ENCODE measurements at regions not wholly inside any gene's neighbourhood (a gene's known extent, or its start where the extent isn't known, plus 50 kb on each side); places are given as distances from the start of the nearest gene placed in this dataset.
"Not testable (repeated sequence)": the region's sequence is repeated elsewhere in the genome, so short reads cannot be mapped to it uniquely, and the experiment has no call there.

GRCh38 chr2:90250350-90250749, 1558.9 kb downstream of the RPIA start:
- not testable (repeated sequence) for H3K27ac ChIP-seq (ENCODE audit: low read length); H3K4me3 ChIP-seq (ENCODE audit: low read length); DNase-seq; H3K9me3 ChIP-seq (ENCODE audit: control insufficient read depth, low read depth, low read length); H3K27me3 ChIP-seq (ENCODE audit: control insufficient read depth, insufficient read depth, low read length); H3K36me3 ChIP-seq (ENCODE audit: control insufficient read depth, insufficient read depth, low read length); H3K4me1 ChIP-seq (ENCODE audit: control insufficient read depth, insufficient read depth, low read length)
- WGBS (ENCODE audit: insufficient coverage, low lambda C conversion rate): no CpG with 5 or more reads among the region's 8 CpGs

DNA sequence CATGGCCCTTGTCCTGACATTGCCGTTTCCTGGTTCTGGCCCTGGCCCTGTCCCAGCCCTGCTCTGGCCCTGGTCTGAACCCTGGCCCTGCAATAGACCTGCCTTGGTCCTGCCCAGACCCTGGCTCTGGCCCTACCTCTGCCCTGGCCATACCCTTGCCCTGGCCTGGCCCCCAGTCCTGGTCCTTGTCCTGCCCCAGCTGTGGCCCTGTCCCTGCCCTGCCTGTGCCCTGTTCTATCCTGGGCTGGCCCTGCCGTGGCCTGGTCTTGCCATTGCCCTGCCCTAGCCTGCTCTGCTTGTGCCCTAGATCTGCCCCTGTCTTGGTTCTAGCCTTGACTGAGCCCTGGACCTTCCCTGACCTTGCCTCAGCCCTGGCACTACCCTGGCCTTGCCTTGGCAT, 1560.1 kb downstream of the RPIA start:
- not testable (repeated sequence) for H3K4me3 ChIP-seq (ENCODE audit: low read length); H3K36me3 ChIP-seq (ENCODE audit: control insufficient read depth, insufficient read depth, low read length); H3K27me3 ChIP-seq (ENCODE audit: control insufficient read depth, insufficient read depth, low read length); H3K4me1 ChIP-seq (ENCODE audit: control insufficient read depth, insufficient read depth, low read length); H3K9me3 ChIP-seq (ENCODE audit: control insufficient read depth, low read depth, low read length); DNase-seq; H3K27ac ChIP-seq (ENCODE audit: low read length)
- WGBS (ENCODE audit: insufficient coverage, low lambda C conversion rate): no CpG with 5 or more reads among the region's 2 CpGs

DNA sequence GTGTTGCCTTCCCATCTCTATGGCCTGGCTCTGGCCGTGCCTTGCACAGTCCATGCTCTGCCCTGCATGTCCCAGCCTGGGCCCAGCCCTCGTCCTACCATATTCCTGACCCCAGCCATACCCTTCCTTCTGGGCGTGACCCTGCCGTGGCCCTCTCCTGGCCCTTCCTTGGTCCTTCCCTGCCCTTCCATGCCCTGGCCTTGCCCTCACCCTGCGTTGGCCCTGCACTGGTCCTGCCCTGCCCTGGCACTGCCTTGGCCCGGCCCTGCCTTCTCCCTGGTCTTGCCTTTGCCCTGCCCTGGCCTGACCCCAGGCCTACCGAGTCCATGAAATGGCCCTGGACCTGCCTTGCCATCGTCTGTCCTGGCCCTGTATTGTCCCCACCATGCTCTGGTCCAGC, 1561.8 kb downstream of the RPIA start:
- not testable (repeated sequence) for H3K27ac ChIP-seq (ENCODE audit: low read length); H3K27me3 ChIP-seq (ENCODE audit: control insufficient read depth, insufficient read depth, low read length); DNase-seq; H3K4me1 ChIP-seq (ENCODE audit: control insufficient read depth, insufficient read depth, low read length); H3K9me3 ChIP-seq (ENCODE audit: control insufficient read depth, low read depth, low read length); H3K36me3 ChIP-seq (ENCODE audit: control insufficient read depth, insufficient read depth, low read length); H3K4me3 ChIP-seq (ENCODE audit: low read length)
- WGBS (ENCODE audit: insufficient coverage, low lambda C conversion rate): no CpG with 5 or more reads among the region's 8 CpGs

DNA sequence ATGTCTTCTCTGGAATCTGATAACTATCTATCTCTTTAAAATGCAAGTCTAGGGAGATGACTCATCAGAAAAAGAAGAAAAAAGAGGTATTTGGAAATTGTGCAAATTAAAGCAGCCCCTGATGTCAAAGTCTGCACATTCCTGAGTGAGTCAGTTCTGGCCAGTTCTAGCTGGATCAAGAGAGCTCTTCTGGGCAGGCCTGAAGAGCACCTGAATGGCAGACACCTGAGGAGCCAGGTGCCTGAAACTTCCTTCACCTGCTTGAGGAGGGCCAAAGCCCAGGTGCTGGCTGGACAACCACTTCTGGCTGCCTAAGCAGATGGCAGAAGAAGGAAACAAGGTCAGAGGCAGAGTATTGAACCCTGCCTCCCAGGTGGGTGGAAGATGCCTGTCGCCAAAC, 1575.4 kb downstream of the RPIA start:
- not testable (repeated sequence) for H3K4me3 ChIP-seq (ENCODE audit: low read length); H3K9me3 ChIP-seq (ENCODE audit: control insufficient read depth, low read depth, low read length); H3K27me3 ChIP-seq (ENCODE audit: control insufficient read depth, insufficient read depth, low read length); H3K36me3 ChIP-seq (ENCODE audit: control insufficient read depth, insufficient read depth, low read length); H3K4me1 ChIP-seq (ENCODE audit: control insufficient read depth, insufficient read depth, low read length); DNase-seq; H3K27ac ChIP-seq (ENCODE audit: low read length)
- no CpG with 5 or more reads among the region's 1 CpG for WGBS (ENCODE audit: insufficient coverage, low lambda C conversion rate)

- H3K36me3 ChIP-seq (ENCODE audit: control insufficient read depth, insufficient read depth, low read length); DNase-seq; H3K27ac ChIP-seq (ENCODE audit: low read length); H3K27me3 ChIP-seq (ENCODE audit: control insufficient read depth, insufficient read depth, low read length); H3K4me3 ChIP-seq (ENCODE audit: low read length); H3K4me1 ChIP-seq (ENCODE audit: control insufficient read depth, insufficient read depth, low read length): not testable (repeated sequence)
- H3K9me3 ChIP-seq (ENCODE audit: control insufficient read depth, low read depth, low read length): peaks cover 35% of the 10 kb centered on the region
Measured at GRCh38 chr2:90287751-90288150, 1596.3 kb downstream of the RPIA start.

DNA sequence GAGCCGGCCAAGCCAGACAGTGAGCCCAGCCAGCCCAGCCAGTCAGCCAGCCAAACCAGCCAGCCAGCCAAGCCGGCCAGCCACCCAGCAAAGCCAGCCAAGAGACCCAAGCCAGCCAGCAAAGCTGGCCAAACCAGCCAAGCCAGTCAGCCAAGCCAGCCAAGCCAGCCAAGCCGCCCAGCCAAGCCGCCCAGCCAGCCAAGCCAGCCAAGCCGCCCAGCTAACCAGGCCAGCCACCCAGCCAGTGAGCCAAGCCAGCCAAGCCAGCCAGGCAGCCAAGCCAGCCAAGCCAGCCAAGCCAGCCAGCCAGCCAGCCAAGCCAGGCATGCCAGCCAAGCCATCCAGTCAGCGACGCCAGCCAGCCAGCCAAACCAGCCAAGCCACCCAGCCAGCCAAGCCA, 1596.9 kb downstream of the RPIA start:
- H3K9me3 ChIP-seq (ENCODE audit: control insufficient read depth, low read depth, low read length): peaks cover 41% of the 10 kb centered on the region
- H3K36me3 ChIP-seq (ENCODE audit: control insufficient read depth, insufficient read depth, low read length); H3K4me1 ChIP-seq (ENCODE audit: control insufficient read depth, insufficient read depth, low read length); H3K4me3 ChIP-seq (ENCODE audit: low read length); DNase-seq; H3K27me3 ChIP-seq (ENCODE audit: control insufficient read depth, insufficient read depth, low read length); H3K27ac ChIP-seq (ENCODE audit: low read length): not testable (repeated sequence)
- no CpG with 5 or more reads among the region's 7 CpGs for WGBS (ENCODE audit: insufficient coverage, low lambda C conversion rate)

DNA sequence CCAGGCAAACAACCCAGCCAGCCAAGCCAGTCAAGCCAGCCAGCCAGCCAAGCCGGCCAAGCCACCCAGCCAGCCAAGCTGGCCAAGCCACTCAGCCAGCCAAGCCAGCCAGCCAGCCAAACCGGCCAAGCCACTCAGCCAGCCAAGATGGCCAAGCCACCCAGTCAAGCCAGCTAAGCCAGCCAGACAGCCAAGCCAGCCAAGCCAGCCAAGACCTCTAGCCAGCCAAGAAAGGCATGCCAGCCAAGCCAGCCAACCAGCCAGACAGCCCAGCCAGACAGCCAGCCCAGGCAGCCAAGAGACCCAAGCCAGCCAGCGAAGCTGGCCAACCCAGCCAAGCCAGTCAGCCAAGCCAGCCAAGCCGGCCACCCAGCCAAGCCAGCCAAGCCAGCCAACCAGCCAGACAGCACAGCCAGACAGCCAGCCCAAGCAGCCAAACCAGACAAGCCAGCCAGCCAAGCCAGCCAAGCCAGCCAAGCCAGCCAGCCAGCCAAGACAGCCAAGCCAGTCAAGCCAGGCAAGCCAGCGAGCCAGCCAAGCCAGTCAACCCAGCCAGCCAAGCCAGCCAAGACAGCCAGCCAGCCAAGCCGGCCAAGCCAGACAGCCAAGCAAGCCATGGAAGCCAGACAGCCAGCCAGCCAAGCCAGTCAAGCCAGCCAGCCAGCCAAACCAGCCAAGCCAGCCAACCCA, 1598.0 kb downstream of the RPIA start:
- H3K36me3 ChIP-seq (ENCODE audit: control insufficient read depth, insufficient read depth, low read length); H3K4me1 ChIP-seq (ENCODE audit: control insufficient read depth, insufficient read depth, low read length); H3K27ac ChIP-seq (ENCODE audit: low read length); H3K27me3 ChIP-seq (ENCODE audit: control insufficient read depth, insufficient read depth, low read length); DNase-seq; H3K4me3 ChIP-seq (ENCODE audit: low read length): not testable (repeated sequence)
- no CpG with 5 or more reads among the region's 6 CpGs for WGBS (ENCODE audit: insufficient coverage, low lambda C conversion rate)
- peaks cover 42% of the 10 kb centered on the region for H3K9me3 ChIP-seq (ENCODE audit: control insufficient read depth, low read depth, low read length)

DNA sequence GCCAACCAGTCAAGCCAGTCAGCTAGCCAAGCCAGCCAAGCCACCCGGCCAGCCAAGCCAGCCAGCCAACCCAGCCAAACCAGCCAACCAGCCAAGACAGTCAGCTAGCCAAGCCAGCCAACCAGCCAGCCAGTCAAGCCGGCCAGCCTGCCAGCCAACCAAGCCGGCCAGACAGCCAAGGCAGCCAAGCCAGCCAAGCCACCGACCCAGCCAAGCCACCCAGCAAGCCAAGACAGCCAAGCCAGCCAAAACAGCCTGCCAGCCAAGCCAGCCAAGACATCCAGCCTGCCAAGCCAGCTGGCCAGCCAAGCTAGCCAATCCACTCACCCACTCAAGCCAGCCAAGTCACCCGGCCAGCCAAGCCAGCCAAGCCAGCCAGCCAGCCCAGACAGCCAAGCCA, 1599.2 kb downstream of the RPIA start:
- H3K27ac ChIP-seq (ENCODE audit: low read length); H3K36me3 ChIP-seq (ENCODE audit: control insufficient read depth, insufficient read depth, low read length); H3K4me1 ChIP-seq (ENCODE audit: control insufficient read depth, insufficient read depth, low read length); DNase-seq; H3K27me3 ChIP-seq (ENCODE audit: control insufficient read depth, insufficient read depth, low read length); H3K4me3 ChIP-seq (ENCODE audit: low read length): not testable (repeated sequence)
- WGBS (ENCODE audit: insufficient coverage, low lambda C conversion rate): no CpG with 5 or more reads among the region's 5 CpGs
- H3K9me3 ChIP-seq (ENCODE audit: control insufficient read depth, low read depth, low read length): peaks cover 45% of the 10 kb centered on the region

DNA sequence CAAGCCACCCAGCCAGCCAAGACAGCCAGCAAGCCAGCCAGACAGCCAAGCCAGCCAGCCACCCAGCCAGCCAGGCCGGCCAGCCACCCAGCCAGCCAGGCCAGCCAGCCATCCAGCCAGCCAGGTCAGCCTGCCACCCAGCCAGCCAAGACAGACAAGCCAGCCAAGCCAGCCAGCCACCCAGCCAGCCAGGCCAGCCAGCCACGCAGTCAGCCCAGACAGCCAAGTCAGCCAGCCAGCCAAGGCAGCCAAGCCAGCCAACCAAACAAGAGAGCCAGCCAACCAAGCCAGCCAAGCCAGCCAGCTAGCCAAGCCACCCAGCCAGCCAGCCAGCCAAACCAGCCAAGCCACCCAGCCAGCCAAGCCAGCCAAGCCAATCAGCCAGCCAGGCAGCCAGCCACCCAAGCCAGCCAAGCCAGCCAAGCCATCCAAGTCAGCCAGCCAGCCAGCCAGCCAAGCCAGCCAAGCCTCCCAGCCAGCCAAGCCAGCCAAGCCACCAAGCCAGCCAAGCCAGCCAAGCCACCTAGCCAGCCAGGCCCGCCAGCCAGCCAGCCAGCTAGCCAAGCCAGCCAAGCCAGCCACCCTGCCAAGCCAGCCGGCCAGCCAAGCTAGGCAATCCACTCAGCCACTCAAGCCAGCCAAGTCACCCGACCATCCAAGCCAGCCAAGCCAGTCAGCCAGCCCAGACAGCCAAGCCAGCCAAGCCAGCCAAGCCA, 1599.9 kb downstream of the RPIA start:
- WGBS (ENCODE audit: insufficient coverage, low lambda C conversion rate): no CpG with 5 or more reads among the region's 5 CpGs
- H3K4me3 ChIP-seq (ENCODE audit: low read length); H3K27me3 ChIP-seq (ENCODE audit: control insufficient read depth, insufficient read depth, low read length); H3K36me3 ChIP-seq (ENCODE audit: control insufficient read depth, insufficient read depth, low read length); H3K27ac ChIP-seq (ENCODE audit: low read length); DNase-seq; H3K4me1 ChIP-seq (ENCODE audit: control insufficient read depth, insufficient read depth, low read length): not testable (repeated sequence)
- peaks cover 45% of the 10 kb centered on the region for H3K9me3 ChIP-seq (ENCODE audit: control insufficient read depth, low read depth, low read length)

DNA sequence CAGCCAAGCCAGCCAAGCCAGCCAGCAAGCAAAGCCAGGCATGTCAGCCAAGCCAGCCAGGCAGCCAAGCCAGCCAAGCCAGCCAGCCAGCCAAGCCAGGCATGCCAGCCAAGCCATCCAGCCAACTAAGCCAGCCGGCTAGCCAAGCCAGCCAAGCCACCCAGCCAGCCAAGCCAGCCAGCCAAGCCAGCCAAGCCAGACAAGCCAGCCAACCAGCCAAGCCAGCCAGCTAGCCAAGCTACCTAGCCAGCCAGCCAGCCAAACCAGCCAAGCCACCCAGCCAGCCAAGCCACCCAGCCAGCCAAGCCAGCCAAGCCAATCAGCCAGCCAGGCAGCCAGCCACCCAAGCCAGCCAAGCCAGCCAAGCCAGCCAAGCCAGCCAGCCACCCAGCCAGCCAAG, 1600.5 kb downstream of the RPIA start:
- no CpG with 5 or more reads among the region's 1 CpG for WGBS (ENCODE audit: insufficient coverage, low lambda C conversion rate)
- DNase-seq; H3K4me3 ChIP-seq (ENCODE audit: low read length); H3K27me3 ChIP-seq (ENCODE audit: control insufficient read depth, insufficient read depth, low read length); H3K36me3 ChIP-seq (ENCODE audit: control insufficient read depth, insufficient read depth, low read length); H3K4me1 ChIP-seq (ENCODE audit: control insufficient read depth, insufficient read depth, low read length); H3K27ac ChIP-seq (ENCODE audit: low read length): not testable (repeated sequence)
- H3K9me3 ChIP-seq (ENCODE audit: control insufficient read depth, low read depth, low read length): peaks cover 45% of the 10 kb centered on the region

DNA sequence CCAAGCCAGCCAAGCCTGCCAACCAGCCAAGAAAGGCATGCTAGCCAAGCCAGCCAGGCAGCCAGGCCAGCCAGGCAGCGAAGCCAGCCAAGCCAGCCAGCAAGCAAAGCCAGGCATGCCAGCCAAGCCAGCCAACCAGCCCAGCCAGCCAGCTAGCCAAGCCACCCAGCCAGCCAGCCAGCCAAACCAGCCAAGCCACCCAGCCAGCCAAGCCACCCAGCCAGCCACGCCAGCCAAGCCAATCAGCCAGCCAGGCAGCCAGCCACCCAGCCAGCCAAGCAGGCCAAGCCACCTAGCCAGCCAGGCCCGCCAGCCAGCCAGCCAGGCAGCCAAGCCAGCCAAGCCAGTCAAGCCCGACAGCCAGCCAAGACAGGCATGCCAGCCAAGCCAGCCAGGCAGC, 1601.0 kb downstream of the RPIA start:
- H3K27me3 ChIP-seq (ENCODE audit: control insufficient read depth, insufficient read depth, low read length); H3K27ac ChIP-seq (ENCODE audit: low read length); H3K4me1 ChIP-seq (ENCODE audit: control insufficient read depth, insufficient read depth, low read length); DNase-seq; H3K36me3 ChIP-seq (ENCODE audit: control insufficient read depth, insufficient read depth, low read length); H3K4me3 ChIP-seq (ENCODE audit: low read length): not testable (repeated sequence)
- no CpG with 5 or more reads among the region's 4 CpGs for WGBS (ENCODE audit: insufficient coverage, low lambda C conversion rate)
- peaks cover 45% of the 10 kb centered on the region for H3K9me3 ChIP-seq (ENCODE audit: control insufficient read depth, low read depth, low read length)

Data from large intestine (tissue), 3 donors.